CD4-positive, alpha-beta T cell treated with Interleukin-21 for 1 hour (primary cell): ENCODE measurements at regions not wholly inside any gene's neighbourhood (a gene's known extent, or its start where the extent isn't known, plus 50 kb on each side); places are given as distances from the start of the nearest gene placed in this dataset.

ENCODE experiments used
- DNase-seq: peaks from one replicate; pipeline ENCODE4 v3.0.0-alpha.2; 2020

DNA sequence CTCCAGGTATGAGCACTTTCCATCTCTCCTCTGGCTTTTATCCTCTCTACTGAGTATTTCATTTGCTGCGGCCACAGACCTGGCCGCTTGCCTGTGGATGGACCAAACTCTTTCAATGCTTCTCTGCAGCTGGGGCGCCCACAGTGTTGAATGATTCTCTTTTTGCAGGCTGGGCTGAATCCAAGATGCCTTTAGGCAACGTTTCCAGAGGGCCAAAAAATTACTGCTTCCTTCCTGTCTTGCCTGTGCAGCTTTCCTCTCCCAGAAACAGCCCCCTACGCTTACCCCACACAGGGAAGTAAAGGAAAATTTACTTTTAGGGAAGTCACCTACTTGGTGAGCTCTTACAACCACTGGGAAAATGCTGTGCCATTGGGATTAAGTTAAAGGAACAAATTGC, 55.6 kb upstream of the JDP2 start:
- no peak for DNase-seq

DNA sequence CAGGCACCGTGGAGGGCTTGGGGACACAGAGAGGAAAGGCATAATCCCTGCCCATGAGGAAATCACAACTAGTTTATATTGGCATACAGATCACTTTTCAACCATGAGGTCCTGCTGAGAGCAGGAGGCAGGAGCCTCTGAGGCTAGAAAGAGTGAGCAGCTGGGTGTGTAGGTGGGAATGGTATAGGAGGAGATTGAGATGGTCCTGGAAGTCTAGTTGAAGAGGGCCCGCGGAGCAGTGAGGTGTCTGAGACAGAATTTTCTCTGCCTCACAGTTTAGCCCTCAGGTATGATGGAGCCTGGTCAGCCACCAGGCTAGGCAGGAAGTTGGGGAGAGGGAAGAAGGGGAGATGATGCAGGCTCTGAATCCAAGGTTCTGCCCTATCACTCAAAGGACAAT, 54.7 kb upstream of the JDP2 start:
- DNase-seq = no peak

DNA sequence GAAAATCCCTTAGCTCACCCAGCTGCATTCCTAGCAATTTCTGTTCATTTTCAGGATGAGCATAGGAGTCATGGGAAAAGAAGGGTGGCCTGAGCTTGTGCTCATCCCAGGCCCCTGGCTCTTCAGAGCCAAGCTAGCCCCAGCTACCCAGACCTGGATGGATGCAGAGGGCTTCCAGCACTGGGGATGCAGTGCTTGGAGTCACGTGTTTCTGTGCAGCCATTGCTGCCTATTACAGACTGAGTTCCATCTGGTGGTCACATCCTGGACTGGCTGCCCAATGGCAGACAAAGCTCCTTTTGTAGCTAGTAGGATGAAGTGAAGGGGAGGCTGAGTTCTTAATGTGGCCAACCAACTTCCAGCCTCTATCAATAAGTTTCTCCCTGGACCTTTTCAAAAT, 54.2 kb upstream of the JDP2 start:
- DNase-seq = no peak

DNA sequence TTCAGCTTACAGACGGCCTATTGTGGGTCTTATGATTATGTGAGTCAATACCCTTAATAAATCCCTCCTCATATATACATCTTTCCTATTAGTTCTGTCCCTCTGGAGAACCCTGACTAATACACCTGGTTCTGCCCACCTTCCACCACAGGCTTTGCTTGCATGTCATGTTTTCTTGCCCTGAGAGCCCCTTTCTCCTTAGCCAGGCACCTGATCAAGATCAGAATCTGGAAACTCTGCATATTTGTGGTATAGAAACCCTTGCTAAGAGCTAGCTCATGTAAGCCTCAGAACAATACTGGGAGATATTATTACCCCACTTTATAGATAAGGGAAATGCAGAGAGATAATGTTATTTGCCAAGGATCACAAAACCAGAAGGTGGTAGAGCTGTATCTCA, 52.9 kb upstream of the JDP2 start:
- DNase-seq = no peak

DNA sequence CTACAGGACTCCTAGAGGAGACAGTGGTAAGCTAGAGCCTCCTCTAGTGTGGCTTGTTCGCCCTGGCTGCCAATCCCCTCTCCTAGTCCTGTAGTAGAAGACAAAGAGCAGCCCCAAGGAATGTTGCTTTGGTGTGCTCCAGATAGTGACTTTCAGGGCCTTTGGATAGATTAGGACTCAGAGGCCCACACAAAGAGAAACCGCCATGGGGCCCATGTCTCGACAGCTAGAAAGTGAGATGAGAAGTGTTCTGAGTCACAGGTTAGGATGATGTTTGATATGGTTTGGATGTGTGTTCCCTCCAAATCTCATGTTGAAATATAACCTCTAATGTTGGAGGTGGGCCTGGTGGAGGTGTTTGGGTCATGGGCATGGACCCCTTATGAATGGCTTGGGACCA, 51.8 kb upstream of the JDP2 start:
- no peak for DNase-seq
